ENCODE measurements at regions not wholly inside any gene's neighbourhood (a gene's known extent, or its start where the extent isn't known, plus 50 kb on each side); places are given as distances from the start of the nearest gene placed in this dataset.

- Histone ChIP-seq H3K4me3 (no peak overlapping the region), H3K27ac (no peak overlapping the region), H3K27me3 (no peaks in the 10 kb centered on the region), H3K9me3 (no peaks in the 10 kb centered on the region), H3K36me3 (no peaks in the 10 kb centered on the region), H3K4me1 (no peaks in the 10 kb centered on the region)
- DNase-seq, result no peak
- TF ChIP-seq CTCF (IDR thresholded peaks at IDR 0.05) (no peak), POLR2A (IDR thresholded peaks at IDR 0.05) (no peak)
- intact Hi-C loops (cut with DNase I; ENCODE audit: low total_unique reads), result no loop called here
These were observed 146.3 kb upstream of the RARB start for GRCh38 chr3:25281732-25282126.

- no peak for DNase-seq
- intact Hi-C loops (cut with DNase I; ENCODE audit: low total_unique reads), result no loop called here
- no peak for TF ChIP-seq POLR2A (IDR thresholded peaks at IDR 0.05)
- TF ChIP-seq CTCF (IDR thresholded peaks at IDR 0.05), result no peak
These were observed 144.4 kb upstream of the RARB start for GRCh38 chr3:25283613-25284012.

GRCh38 chr3:25284249-25284648 lies 143.8 kb upstream of the RARB start:
- no peaks in the 10 kb centered on the region for H3K4me1 ChIP-seq
- TF ChIP-seq POLR2A (IDR thresholded peaks at IDR 0.05) (no peak), CTCF (IDR thresholded peaks at IDR 0.05) (no peak)
- H3K36me3 ChIP-seq, result no peaks in the 10 kb centered on the region
- no peak for DNase-seq
- intact Hi-C loops (cut with DNase I; ENCODE audit: low total_unique reads), result no loop called here
- H3K9me3 ChIP-seq, result no peaks in the 10 kb centered on the region
- no peak overlapping the region for H3K4me3 ChIP-seq
- H3K27ac ChIP-seq, result no peak overlapping the region
- H3K27me3 ChIP-seq, result no peaks in the 10 kb centered on the region

More at GRCh38 chr3:25283613-25284012, 144.4 kb upstream of the RARB start:
- H3K27me3 ChIP-seq, result no peaks in the 10 kb centered on the region
- no peaks in the 10 kb centered on the region for H3K36me3 ChIP-seq
- H3K27ac ChIP-seq, result no peak overlapping the region
- H3K9me3 ChIP-seq, result no peaks in the 10 kb centered on the region
- H3K4me3 ChIP-seq, result no peak overlapping the region
- H3K4me1 ChIP-seq, result no peaks in the 10 kb centered on the region

GRCh38 chr3:25287291-25287884 lies 140.7 kb upstream of the RARB start:
- no peaks in the 10 kb centered on the region for H3K27me3 ChIP-seq
- no peak overlapping the region for H3K27ac ChIP-seq
- no peaks in the 10 kb centered on the region for H3K4me1 ChIP-seq
- DNase-seq, result no peak
- intact Hi-C loops (cut with DNase I; ENCODE audit: low total_unique reads), result no loop called here
- no peaks in the 10 kb centered on the region for H3K9me3 ChIP-seq
- no peak overlapping the region for H3K4me3 ChIP-seq
- H3K36me3 ChIP-seq, result no peaks in the 10 kb centered on the region
- TF ChIP-seq CTCF (IDR thresholded peaks at IDR 0.05) (no peak), POLR2A (IDR thresholded peaks at IDR 0.05) (no peak)

GRCh38 chr3:25288413-25288812 lies 139.7 kb upstream of the RARB start:
- intact Hi-C loops (cut with DNase I; ENCODE audit: low total_unique reads), result no loop called here
- Histone ChIP-seq H3K36me3 (no peaks in the 10 kb centered on the region), H3K4me3 (no peak overlapping the region), H3K27ac (no peak overlapping the region), H3K27me3 (no peaks in the 10 kb centered on the region), H3K4me1 (no peaks in the 10 kb centered on the region), H3K9me3 (no peaks in the 10 kb centered on the region)
- TF ChIP-seq CTCF (IDR thresholded peaks at IDR 0.05) (no peak), POLR2A (IDR thresholded peaks at IDR 0.05) (no peak)
- no peak for DNase-seq
